H1 (cell line): ENCODE measurements at regions not wholly inside any gene's neighbourhood (a gene's known extent, or its start where the extent isn't known, plus 50 kb on each side); places are given as distances from the start of the nearest gene placed in this dataset.

Experiments
- CTCF ChIA-PET: fragments of 300-600 bp; sonication (Branson Sonifier 250); formaldehyde crosslinking; loops from one replicate; lab custom pipeline; 2021; ENCODE audit not compliant: partially characterized antibody; lab: Charles Lee
- POLR2A ChIA-PET: fragments of 300-600 bp; sonication (Branson Sonifier 250); formaldehyde crosslinking; loops from one replicate; lab custom pipeline; 2021; ENCODE audit warnings: inconsistent platforms; ENCODE audit not compliant: partially characterized antibody; lab: Charles Lee
- DNase-seq, 2 experiments: peaks; one replicate each; pipeline versions ENCODE4 v3.0.0 to v3.0.0-alpha.2; 2010 to 2022; ENCODE audit warnings: low spot score in 2 of 2, low read depth in 1 of 2, mixed read lengths in 1 of 2
- FAIRE-seq: peaks from 2 replicates; lab custom pipeline; 2011; peaks lifted over from hg19 to GRCh38; lab: Jason Lieb, UNC
- H2AFZ ChIP-seq: 2 replicates; pipeline ENCODE4 v1.8.1; 2012; ENCODE audit warnings: low read length, inconsistent platforms
- H2AK5ac ChIP-seq: 2 replicates; pipeline ENCODE4 v1.6.1; 2013; ENCODE audit warnings: low read depth, low read length
- H2BK120ac ChIP-seq: replicated peaks from 2 replicates; pipeline ENCODE3; 2013; ENCODE audit warnings: low read depth, low read length, inconsistent platforms
- H2BK12ac ChIP-seq: 2 replicates; pipeline ENCODE4 v1.6.1; 2013; ENCODE audit warnings: low read depth, low read length
- H2BK15ac ChIP-seq: 2 replicates; pipeline ENCODE4 v1.6.1; 2013; ENCODE audit warnings: low read length
- H2BK20ac ChIP-seq: 2 replicates; pipeline ENCODE4 v1.6.1; 2013; ENCODE audit warnings: low read length
- H2BK5ac ChIP-seq: 2 replicates; pipeline ENCODE4 v1.6.1; 2013; ENCODE audit warnings: low read depth, low read length
- H3K14ac ChIP-seq: 2 replicates; pipeline ENCODE4 v1.6.1; 2013; ENCODE audit warnings: inconsistent platforms; ENCODE audit not compliant: insufficient read length
- H3K18ac ChIP-seq: 2 replicates; pipeline ENCODE4 v1.6.1; 2013; ENCODE audit warnings: low read length; ENCODE audit errors: extremely low read depth
- H3K23ac ChIP-seq: 2 replicates; pipeline ENCODE4 v1.6.1; 2013; ENCODE audit warnings: inconsistent platforms; ENCODE audit not compliant: insufficient read length
- H3K23me2 ChIP-seq: 2 replicates; pipeline ENCODE4 v1.6.1; 2013; ENCODE audit warnings: low read depth, low read length
- H3K27ac ChIP-seq: 2 replicates; pipeline ENCODE4 v1.6.1; 2011; ENCODE audit warnings: low read depth, low read length, inconsistent platforms
- H3K27me3 ChIP-seq, 4 experiments: replicated peaks in 1 of 4; 1 replicate in 1 of 4; 2 replicates in 3 of 4; pipeline versions ENCODE4 v1.6.1 to v1.8.1; 2011 to 2013; ENCODE audit warnings: low read length in 3 of 4, mild to moderate bottlenecking in 3 of 4, inconsistent platforms in 2 of 4, mixed read lengths in 2 of 4, moderate library complexity in 1 of 4; ENCODE audit not compliant: control insufficient read depth in 3 of 4, insufficient read depth in 3 of 4; ENCODE audit errors: extremely low read depth in 1 of 4
- H3K36me3 ChIP-seq, 4 experiments: 2 replicates each; pipeline versions ENCODE4 v1.6.1 to v1.8.1; 2011 to 2013; ENCODE audit warnings: mild to moderate bottlenecking in 4 of 4, low read length in 3 of 4, moderate library complexity in 2 of 4, control low read depth in 1 of 4, inconsistent platforms in 1 of 4; ENCODE audit not compliant: insufficient read depth in 4 of 4, control insufficient read depth in 2 of 4
- H3K4ac ChIP-seq: replicated peaks from 2 replicates; pipeline ENCODE3; 2013; ENCODE audit warnings: low read length, low read depth, mixed read lengths, inconsistent platforms; ENCODE audit not compliant: insufficient read length
- H3K4me1 ChIP-seq, 4 experiments: replicated peaks in 1 of 4; 1 replicate in 1 of 4; 2 replicates in 3 of 4; pipeline versions ENCODE4 v1.6.1 to v1.8.1; 2011 to 2013; ENCODE audit warnings: low read length in 3 of 4, inconsistent platforms in 2 of 4, mixed read lengths in 1 of 4; ENCODE audit not compliant: insufficient read depth in 4 of 4, control insufficient read depth in 3 of 4
- H3K4me2 ChIP-seq, 2 experiments: 2 replicates each; pipeline versions ENCODE4 v1.6.1 to v1.8.1; 2011 to 2013; ENCODE audit warnings: low read depth in 2 of 2, low read length in 2 of 2, control low read depth in 1 of 2, inconsistent platforms in 1 of 2, mild to moderate bottlenecking in 1 of 2; ENCODE audit not compliant: insufficient read depth in 1 of 2
- H3K4me3 ChIP-seq, 4 experiments: fragments of 200-600, 300-600 bp in 1 of 4; sonication (generic), shearing (Covaris generic), sonication (Bioruptor Twin) in 1 of 4; 2 replicates each; pipeline versions ENCODE4 v1.5.1 to v1.8.1; 2011 to 2016; ENCODE audit warnings: low read length in 4 of 4, low read depth in 3 of 4, control low read depth in 2 of 4, inconsistent platforms in 2 of 4, mild to moderate bottlenecking in 2 of 4, mixed read lengths in 1 of 4, moderate library complexity in 1 of 4; ENCODE audit not compliant: insufficient read depth in 2 of 4; ENCODE audit errors: extremely low read depth in 1 of 4
- H3K56ac ChIP-seq: replicated peaks from 2 replicates; pipeline ENCODE3; 2013; ENCODE audit warnings: low read depth, mild to moderate bottlenecking, mixed read lengths, low read length, inconsistent platforms; ENCODE audit not compliant: insufficient read length
- H3K79me1 ChIP-seq: 2 replicates; pipeline ENCODE4 v1.6.1; 2013; ENCODE audit warnings: low read depth, low read length, control low read depth
- H3K79me2 ChIP-seq, 2 experiments: 2 replicates each; pipeline versions ENCODE4 v1.6.1 to v1.8.1; 2012 to 2013; ENCODE audit warnings: low read length in 2 of 2, mild to moderate bottlenecking in 2 of 2, inconsistent platforms in 1 of 2; ENCODE audit not compliant: insufficient read depth in 2 of 2, control insufficient read depth in 1 of 2
- H3K9ac ChIP-seq, 4 experiments: replicated peaks in 1 of 4; 1 replicate in 1 of 4; 2 replicates in 3 of 4; pipeline versions ENCODE4 v1.6.1 to v1.8.1; 2011 to 2013; ENCODE audit warnings: low read depth in 3 of 4, low read length in 3 of 4, control low read depth in 2 of 4, mild to moderate bottlenecking in 2 of 4, moderate library complexity in 2 of 4, inconsistent platforms in 1 of 4; ENCODE audit errors: extremely low read depth in 1 of 4
- H3K9me3 ChIP-seq, 2 experiments: 2 replicates each; pipeline versions ENCODE4 v1.6.1 to v1.8.1; 2012 to 2013; ENCODE audit warnings: mild to moderate bottlenecking in 2 of 2, moderate library complexity in 2 of 2, control low read depth in 1 of 2, inconsistent platforms in 1 of 2, low read depth in 1 of 2, low read length in 1 of 2, mixed read lengths in 1 of 2; ENCODE audit not compliant: insufficient read depth in 2 of 2
- H4K20me1 ChIP-seq, 2 experiments: replicated peaks in 1 of 2; 2 replicates each; pipeline versions ENCODE3 to v1.8.1; 2011 to 2013; ENCODE audit warnings: inconsistent platforms in 2 of 2, low read length in 2 of 2, mild to moderate bottlenecking in 1 of 2; ENCODE audit not compliant: insufficient read depth in 2 of 2, control insufficient read depth in 1 of 2
- H4K5ac ChIP-seq: 2 replicates; pipeline ENCODE4 v1.6.1; 2013; ENCODE audit warnings: low read length, low read depth, mixed read lengths, inconsistent platforms; ENCODE audit not compliant: insufficient read length
- H4K8ac ChIP-seq: 2 replicates; pipeline ENCODE4 v1.8.0; 2013; ENCODE audit warnings: mild to moderate bottlenecking, moderate library complexity, low read length, inconsistent platforms; ENCODE audit not compliant: insufficient read depth; ENCODE audit errors: extremely low read depth
- H4K91ac ChIP-seq: replicated peaks from 2 replicates; pipeline ENCODE3; 2013; ENCODE audit warnings: low read length, mixed read lengths, inconsistent platforms; ENCODE audit not compliant: insufficient read length
- ATF3 ChIP-seq: IDR thresholded peaks from 2 replicates; pipeline ENCODE4 v1.6.1; 2011; ENCODE audit warnings: low read depth, mild to moderate bottlenecking, low read length; ENCODE audit not compliant: insufficient read depth
- FOSL1 ChIP-seq: IDR thresholded peaks from 2 replicates; pipeline ENCODE4 v1.6.1; 2011; ENCODE audit warnings: mild to moderate bottlenecking, low read depth, low read length, moderate library complexity; ENCODE audit not compliant: insufficient read depth
- JUND ChIP-seq: IDR thresholded peaks from 2 replicates; pipeline ENCODE4 v1.6.1; 2011; ENCODE audit warnings: mild to moderate bottlenecking, improper control_type of control experiment, low read length
- POLR2A ChIP-seq, 2 experiments: IDR thresholded peaks; 1 replicate in 1 of 2; 2 replicates in 1 of 2; pipeline ENCODE4 v1.6.1; 2011; ENCODE audit warnings: low read depth in 2 of 2, low read length in 2 of 2, mild to moderate bottlenecking in 2 of 2; ENCODE audit errors: control extremely low read depth in 1 of 2
- POU5F1 ChIP-seq: IDR thresholded peaks from 2 replicates; pipeline ENCODE4 v1.6.1; 2011; ENCODE audit warnings: low read depth, mild to moderate bottlenecking, low read length, moderate library complexity
- RFX5 ChIP-seq: IDR thresholded peaks from 2 replicates; pipeline ENCODE4 v1.6.1; 2011; ENCODE audit warnings: low read depth, low read length, improper control_type of control experiment, borderline replicate concordance
- RXRA ChIP-seq: IDR thresholded peaks from 2 replicates; pipeline ENCODE4 v1.6.1; 2011; ENCODE audit warnings: low read depth, mild to moderate bottlenecking, low read length, moderate library complexity; ENCODE audit not compliant: insufficient read depth
- SAP30 ChIP-seq: fragments of 300-600 bp; sonication (generic); IDR thresholded peaks from 2 replicates; pipeline ENCODE4 v1.7.1; 2012; ENCODE audit warnings: low read length, moderate library complexity, mild to moderate bottlenecking, inconsistent platforms; ENCODE audit not compliant: insufficient read depth, insufficient replicate concordance
- SIRT6 ChIP-seq: IDR thresholded peaks from one replicate; pipeline ENCODE4 v1.7.1; 2012; ENCODE audit warnings: low read length, inconsistent platforms
- SIX5 ChIP-seq: IDR thresholded peaks from 2 replicates; pipeline ENCODE4 v1.6.1; 2011; ENCODE audit warnings: mild to moderate bottlenecking, low read depth, low read length
- SUZ12 ChIP-seq: fragments of 200-600 bp; sonication (generic); IDR thresholded peaks from 2 replicates; pipeline ENCODE4 v1.6.1; 2012; ENCODE audit warnings: mild to moderate bottlenecking, inconsistent platforms, low read length, moderate library complexity, mixed read lengths
- TBP ChIP-seq: IDR thresholded peaks from 2 replicates; pipeline ENCODE4 v1.6.1; 2011; ENCODE audit warnings: low read depth, low read length, improper control_type of control experiment
- TEAD4 ChIP-seq: IDR thresholded peaks from 2 replicates; pipeline ENCODE4 v1.6.1; 2012; ENCODE audit warnings: low read depth, low read length, inconsistent platforms, mixed read lengths
- ZNF274 ChIP-seq: IDR thresholded peaks from 2 replicates; pipeline ENCODE4 v1.7.0; 2012; ENCODE audit warnings: low read length, borderline replicate concordance; ENCODE audit errors: extremely low read depth
- whole genome bisulfite sequencing, 2 experiments: shearing (Covaris generic) in 1 of 2; methylation state at CpG; one replicate each; pipeline versions ENCODE4 v1.1.6 to v1.1.7; 2013 to 2015; ENCODE audit warnings: low lambda C conversion rate in 2 of 2, mixed read lengths in 2 of 2, inconsistent platforms in 1 of 2, low coverage in 1 of 2, missing lambda C conversion rate in 1 of 2; ENCODE audit not compliant: insufficient replicate concordance in 2 of 2, insufficient coverage in 1 of 2, insufficient read length in 1 of 2; ENCODE audit errors: extremely low coverage in 1 of 2, missing lambda C conversion rate in 1 of 2; 5-methylcytosine and 5-hydroxymethylcytosine counted together

DNA sequence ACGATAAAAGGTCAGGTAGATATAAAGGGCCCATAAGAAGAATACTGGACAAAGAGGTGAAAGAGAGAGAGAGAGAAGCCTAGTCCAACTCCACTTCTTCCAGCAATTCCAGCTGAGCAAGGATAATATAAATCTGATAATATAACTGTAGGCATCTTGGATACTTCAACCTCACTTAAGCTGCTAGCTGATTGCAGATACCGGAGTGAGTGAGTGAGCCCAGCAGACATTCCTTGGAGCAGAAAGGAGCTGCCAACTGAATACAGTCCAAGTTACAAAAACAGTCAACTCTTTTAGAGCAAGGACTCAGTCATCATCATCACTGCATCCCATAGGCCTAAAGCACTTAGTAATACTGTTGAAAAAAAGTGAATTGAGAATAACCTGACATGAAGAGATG lies 387.6 kb downstream of the SLITRK6 start:
- H4K20me1 ChIP-seq, result no peaks in the 10 kb centered on the region
- ChIA-PET POLR2A (no interaction called here), CTCF (no interaction called here)
- no peak overlapping the region for H3K27ac ChIP-seq
- no peaks in the 10 kb centered on the region for H3K79me1 ChIP-seq
- TF ChIP-seq RFX5 (no peak), SAP30 (no peak), ZNF274 (no peak), POU5F1 (no peak), SIRT6 (no peak), POLR2A (IDR thresholded peaks at IDR 0.05; ENCODE audit: control extremely low read depth in 1 of 2, low read depth in 2 of 2, low read length in 2 of 2) (no peak), JUND (no peak), TEAD4 (no peak), SUZ12 (no peak), FOSL1 (no peak), TBP (no peak), ATF3 (no peak), RXRA (no peak), SIX5 (no peak)
- H3K23me2 ChIP-seq, result no peaks in the 10 kb centered on the region
- no peak overlapping the region for H3K23ac ChIP-seq
- H3K9me3 ChIP-seq, result no peaks in the 10 kb centered on the region
- no peak overlapping the region for H4K5ac ChIP-seq
- H2BK5ac ChIP-seq, result no peak overlapping the region
- FAIRE-seq (no peak), DNase-seq (no peak)
- H3K9ac ChIP-seq, result no peak overlapping the region
- H3K18ac ChIP-seq, result no peak overlapping the region
- no peak overlapping the region for H2AK5ac ChIP-seq
- H2BK120ac ChIP-seq, result no peak overlapping the region
- H3K4me3 ChIP-seq, result no peak overlapping the region
- no peaks in the 10 kb centered on the region for H3K36me3 ChIP-seq
- no peak overlapping the region; the same call in 1 of the 2 replicates for H2AFZ ChIP-seq
- H3K14ac ChIP-seq, result no peak overlapping the region
- no peak overlapping the region for H3K4me2 ChIP-seq
- no peak overlapping the region for H3K4ac ChIP-seq
- no peak overlapping the region for H4K8ac ChIP-seq
- no peaks in the 10 kb centered on the region for H3K79me2 ChIP-seq
- H2BK15ac ChIP-seq, result no peak overlapping the region
- H2BK20ac ChIP-seq, result no peak overlapping the region
- no peak overlapping the region for H2BK12ac ChIP-seq
- H3K27me3 ChIP-seq, result no peaks in the 10 kb centered on the region
- no peak overlapping the region for H4K91ac ChIP-seq
- H3K56ac ChIP-seq, result no peak overlapping the region
- H3K4me1 ChIP-seq, result 0 out of 7 replicates have a peak, but pooled peaks cover 0 to 2% (median 0%) of the 10 kb centered on the region in 4 experiments
- WGBS, 2 experiments, result 96% methylated on average over 2 of the region's 2 CpGs; no CpG with 5 or more reads in 1 of the 2 experiments
